Activated CD8-positive, alpha-beta memory T cell treated with anti-CD3 and anti-CD28 coated beads, Interleukin-2, amount 10 ng/mL, durations not matched to agents 7 days and 5 days (primary cell): ENCODE measurements at regions not wholly inside any gene's neighbourhood (a gene's known extent, or its start where the extent isn't known, plus 50 kb on each side); places are given as distances from the start of the nearest gene placed in this dataset.

Experiments
- ATAC-seq: fragments of 150-1000 bp; cut with Tn5 transposase; one replicate; pipeline ENCODE4 v1.10.0; 2021; ENCODE audit warnings: moderate library complexity
- CTCF ChIA-PET: fragments of 350-600 bp; sonication (Branson Sonifier 250); formaldehyde crosslinking; loops from one replicate; lab custom pipeline; 2021; ENCODE audit warnings: antibody characterized with exemption; lab: Charles Lee
- DNase-seq: peaks from one replicate; pipeline ENCODE4 v3.0.0-alpha.2; 2020
- H3K27ac Mint-ChIP-seq: one replicate; pipeline ENCODE4 v1.8.0; 2021; ENCODE audit warnings: mild to moderate bottlenecking, mixed read lengths
- H3K27me3 Mint-ChIP-seq: one replicate; pipeline ENCODE4 v1.8.0; 2021; ENCODE audit warnings: mixed read lengths
- H3K36me3 Mint-ChIP-seq: one replicate; pipeline ENCODE4 v1.8.0; 2021; ENCODE audit warnings: mild to moderate bottlenecking, mixed read lengths
- H3K4me1 Mint-ChIP-seq: one replicate; pipeline ENCODE4 v1.8.0; 2021; ENCODE audit warnings: mixed read lengths
- H3K4me3 Mint-ChIP-seq: one replicate; pipeline ENCODE4 v1.8.0; 2021; ENCODE audit warnings: mild to moderate bottlenecking, moderate library complexity, mixed read lengths
- H3K9me3 Mint-ChIP-seq: one replicate; pipeline ENCODE4 v1.8.0; 2022; ENCODE audit warnings: low read depth, mixed read lengths

DNA sequence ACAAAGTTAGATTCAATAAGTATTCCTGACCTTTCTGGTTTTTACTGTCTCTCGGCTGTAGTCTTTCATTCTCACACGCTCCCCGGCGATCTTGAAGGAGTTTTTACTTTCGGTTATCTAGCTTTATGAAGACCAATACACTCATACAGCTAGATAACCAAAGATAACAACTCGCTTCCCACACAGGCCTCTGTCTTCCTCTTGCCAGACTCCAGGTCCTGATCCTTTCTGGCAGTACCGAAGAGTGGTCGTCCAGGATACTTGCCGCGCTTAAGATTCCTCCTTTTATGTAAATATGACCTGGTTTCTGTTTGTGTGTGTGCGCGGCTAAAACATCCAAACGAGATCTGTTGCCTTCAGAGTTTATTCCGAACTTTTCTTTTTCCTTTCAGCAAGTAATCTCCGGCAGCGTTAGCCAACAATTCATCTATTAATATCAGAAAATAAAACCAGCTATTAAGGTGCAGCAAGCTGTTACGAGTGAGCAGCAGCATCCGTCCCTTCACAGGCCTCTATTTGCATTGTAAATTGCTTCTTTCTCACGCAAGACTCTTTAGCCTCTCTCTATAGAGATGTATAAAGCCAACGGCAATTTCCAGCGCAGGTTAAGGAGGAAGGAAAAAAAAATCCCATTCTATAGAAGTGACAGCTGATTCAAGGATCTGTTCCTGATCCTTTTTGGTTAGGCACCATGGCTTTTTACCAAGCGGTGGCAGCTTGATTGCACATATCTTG, 216.1 kb downstream of the MEF2C start:
- Mint-ChIP-seq H3K27ac (peak overlapping the region; percentile 7), H3K4me1 (peaks cover 25% of the 10 kb centered on the region), H3K36me3 (no peaks in the 10 kb centered on the region), H3K4me3 (peak overlapping the region; percentile 77), H3K9me3 (no peaks in the 10 kb centered on the region), H3K27me3 (peaks cover 87% of the 10 kb centered on the region)
- peak; percentile 55 for ATAC-seq
- no peak for DNase-seq
- CTCF ChIA-PET, result interaction anchor here (0.6 to 2.9 kb wide), 7 partner anchors 7 to 163 kb away, joined by 3 to 19 read pairs (median 3); no protein-coding TSS in a partner anchor

DNA sequence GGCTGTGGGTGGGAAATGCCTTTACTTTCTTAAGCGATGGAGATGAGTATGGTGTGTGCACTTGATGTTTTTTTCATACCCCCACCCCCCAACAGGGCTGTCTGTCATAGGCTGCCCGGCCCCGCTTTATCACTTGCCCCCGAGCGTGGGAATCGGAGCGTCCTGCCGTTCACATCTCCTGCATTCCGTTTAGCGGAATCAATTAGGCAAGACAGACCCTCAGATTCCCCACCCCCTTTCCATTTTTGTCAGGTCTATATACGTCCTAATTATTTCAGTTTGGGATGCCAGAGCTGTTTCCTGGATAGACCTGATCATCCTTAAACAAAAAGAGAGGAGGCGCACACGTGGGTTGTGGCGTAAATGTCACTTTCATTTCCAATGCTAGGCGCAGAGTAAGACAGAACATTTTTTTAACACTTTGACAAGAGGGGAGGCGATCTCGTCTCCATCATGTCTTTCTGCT, 217.2 kb downstream of the MEF2C start:
- H3K9me3 Mint-ChIP-seq, result no peaks in the 10 kb centered on the region
- no peak for ATAC-seq
- no peak overlapping the region for H3K27ac Mint-ChIP-seq

DNA sequence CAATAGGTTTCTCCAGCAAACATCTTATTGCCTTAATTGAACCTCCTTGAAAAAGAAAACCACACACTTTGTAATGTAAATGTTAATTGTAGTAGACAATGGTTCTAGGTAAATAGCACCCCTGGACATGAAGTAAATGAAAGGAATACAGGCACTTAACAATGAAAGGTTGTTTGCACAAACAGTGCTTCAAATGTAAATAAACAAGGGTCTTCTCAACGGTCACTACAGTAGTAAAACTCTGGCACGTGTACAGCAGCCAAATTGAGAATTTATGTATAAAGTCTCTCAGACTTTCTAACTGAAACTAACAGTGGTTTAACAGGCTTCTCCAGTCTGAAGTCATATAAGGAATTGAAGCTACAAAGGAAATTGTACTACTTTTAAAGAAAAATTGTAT, 218.3 kb downstream of the MEF2C start:
- DNase-seq, result no peak
- H3K27ac Mint-ChIP-seq, result no peak overlapping the region
- H3K9me3 Mint-ChIP-seq, result no peaks in the 10 kb centered on the region
- peaks cover 35% of the 10 kb centered on the region for H3K4me1 Mint-ChIP-seq
- CTCF ChIA-PET, result interaction anchor here (0.9 to 2.9 kb wide), 2 partner anchors 26 to 520 kb away, joined by 3 to 17 read pairs; no protein-coding TSS in a partner anchor
- no peak overlapping the region for H3K4me3 Mint-ChIP-seq
- ATAC-seq, result no peak
- H3K27me3 Mint-ChIP-seq, result peaks cover 87% of the 10 kb centered on the region
- peaks cover 5% of the 10 kb centered on the region for H3K36me3 Mint-ChIP-seq

More for the DNA sequence above, 217.2 kb downstream of the MEF2C start:
- H3K27me3 Mint-ChIP-seq, result peaks cover 87% of the 10 kb centered on the region
- no peak for DNase-seq
- H3K36me3 Mint-ChIP-seq, result peaks cover 2% of the 10 kb centered on the region
- H3K4me3 Mint-ChIP-seq, result peak overlapping the region; percentile 77
- CTCF ChIA-PET, result interaction anchor here (1.0 to 2.9 kb wide), 4 partner anchors 9 to 25 kb away, joined by 3 to 19 read pairs (median 10); no protein-coding TSS in a partner anchor
- peaks cover 32% of the 10 kb centered on the region for H3K4me1 Mint-ChIP-seq

DNA sequence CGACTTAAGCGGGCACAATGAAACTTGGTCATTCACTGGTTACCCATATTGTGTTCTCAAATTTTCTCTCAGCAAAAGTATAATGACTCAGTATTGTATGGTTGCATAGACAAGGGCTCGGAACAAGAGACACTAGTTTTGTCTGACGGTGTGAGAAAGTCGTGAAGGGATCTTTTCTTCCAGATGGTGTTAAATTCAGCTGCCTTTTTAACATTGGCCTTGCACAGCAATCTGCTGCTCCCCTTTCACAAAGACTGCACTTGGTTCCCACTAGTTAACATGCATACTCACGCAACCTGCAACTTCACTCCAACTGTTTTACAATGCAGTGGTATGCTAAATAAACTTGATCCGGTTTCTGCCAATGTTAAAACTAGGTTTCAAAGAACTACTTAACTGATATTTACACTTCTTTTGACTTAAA, 219.2 kb downstream of the MEF2C start:
- CTCF ChIA-PET, result no interaction called here
- Mint-ChIP-seq H3K27ac (no peak overlapping the region), H3K36me3 (peaks cover 5% of the 10 kb centered on the region), H3K4me3 (no peak overlapping the region), H3K4me1 (peaks cover 35% of the 10 kb centered on the region), H3K9me3 (no peaks in the 10 kb centered on the region), H3K27me3 (peaks cover 89% of the 10 kb centered on the region)
- no peak for DNase-seq
- ATAC-seq, result no peak

DNA sequence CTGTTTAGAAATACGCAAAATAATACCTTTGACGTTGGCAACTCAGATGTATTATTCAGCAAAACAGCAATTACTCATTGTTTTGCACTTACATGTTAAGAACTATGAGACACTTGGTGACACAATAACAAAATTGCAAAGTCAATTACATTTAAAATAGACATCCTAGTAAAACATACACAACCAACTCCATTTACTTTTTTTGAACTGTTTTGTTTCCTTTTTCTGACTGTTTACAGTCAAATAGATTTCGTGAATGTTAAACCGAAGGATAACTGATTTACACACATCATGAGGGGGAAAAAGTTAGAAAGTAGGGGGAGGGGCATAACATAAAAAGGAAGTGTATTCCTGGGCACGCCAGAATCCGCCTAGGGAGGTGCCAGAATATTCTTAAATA, 220.1 kb downstream of the MEF2C start:
- no peak overlapping the region for H3K27ac Mint-ChIP-seq
- H3K9me3 Mint-ChIP-seq, result no peaks in the 10 kb centered on the region
- H3K4me3 Mint-ChIP-seq, result no peak overlapping the region
- DNase-seq (no peak), ATAC-seq (no peak)
- peaks cover 33% of the 10 kb centered on the region for H3K4me1 Mint-ChIP-seq
- peaks cover 88% of the 10 kb centered on the region for H3K27me3 Mint-ChIP-seq
- peaks cover 5% of the 10 kb centered on the region for H3K36me3 Mint-ChIP-seq
- CTCF ChIA-PET, result no interaction called here

- no peak for ATAC-seq
- CTCF ChIA-PET, result no interaction called here
- Mint-ChIP-seq H3K27me3 (peaks cover 79% of the 10 kb centered on the region), H3K27ac (no peak overlapping the region), H3K4me1 (peaks cover 23% of the 10 kb centered on the region), H3K9me3 (no peaks in the 10 kb centered on the region), H3K4me3 (no peak overlapping the region), H3K36me3 (peaks cover 5% of the 10 kb centered on the region)
- no peak for DNase-seq
These were observed 221.2 kb downstream of the MEF2C start for GRCh38 chr5:88661806-88662207.

DNA sequence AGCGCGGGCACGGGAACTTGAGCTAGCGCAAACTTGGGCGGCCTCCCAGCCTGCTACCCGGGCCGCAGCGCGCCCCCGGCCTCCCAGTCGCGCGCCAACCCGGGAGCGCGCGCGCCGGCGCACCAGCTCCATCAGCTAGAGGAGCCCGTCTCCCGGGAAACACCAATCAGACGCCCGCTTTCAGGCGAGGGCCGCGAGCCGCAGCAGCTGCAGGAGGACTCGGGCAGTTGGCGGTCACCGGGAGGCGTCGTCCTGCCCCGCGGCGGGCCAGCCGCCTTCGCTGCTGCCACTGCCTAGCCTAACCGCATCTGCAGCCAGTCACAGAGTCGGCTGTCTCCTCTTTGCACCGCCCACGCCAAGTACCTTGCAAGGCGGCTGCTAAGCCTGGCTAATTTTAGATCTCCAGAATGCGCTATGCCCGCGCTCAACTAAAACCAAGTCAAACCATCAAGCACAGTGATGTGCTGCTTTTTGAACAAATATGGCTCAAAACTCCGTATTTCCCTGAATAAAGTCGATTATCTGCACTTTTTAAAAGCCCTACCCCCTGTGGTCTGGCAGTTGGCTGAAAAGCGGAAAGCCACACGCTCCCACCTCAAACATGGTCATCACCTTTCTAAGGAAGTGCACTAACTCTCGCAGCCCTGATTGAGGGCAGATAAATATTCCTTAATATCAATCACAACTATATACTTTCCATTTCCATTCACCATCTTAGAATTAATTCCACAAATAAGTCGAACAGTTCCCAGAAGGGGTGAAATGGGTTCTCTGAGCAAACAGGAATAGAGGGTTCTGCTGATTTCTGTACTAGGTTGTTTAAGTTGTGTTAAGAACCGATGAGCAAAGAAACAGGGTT, 221.8 kb downstream of the MEF2C start:
- Mint-ChIP-seq H3K36me3 (peaks cover 5% of the 10 kb centered on the region), H3K27me3 (peaks cover 77% of the 10 kb centered on the region), H3K4me3 (peak overlapping the region; percentile 62), H3K4me1 (peaks cover 16% of the 10 kb centered on the region), H3K9me3 (no peaks in the 10 kb centered on the region), H3K27ac (peak overlapping the region; percentile 64)
- peak; percentile 60 for DNase-seq
- peak; percentile 77 for ATAC-seq
- CTCF ChIA-PET, result interaction anchor here (0.7 to 3.8 kb wide), 5 partner anchors 21 to 880 kb away, joined by 3 to 23 read pairs (median 3); no protein-coding TSS in a partner anchor

DNA sequence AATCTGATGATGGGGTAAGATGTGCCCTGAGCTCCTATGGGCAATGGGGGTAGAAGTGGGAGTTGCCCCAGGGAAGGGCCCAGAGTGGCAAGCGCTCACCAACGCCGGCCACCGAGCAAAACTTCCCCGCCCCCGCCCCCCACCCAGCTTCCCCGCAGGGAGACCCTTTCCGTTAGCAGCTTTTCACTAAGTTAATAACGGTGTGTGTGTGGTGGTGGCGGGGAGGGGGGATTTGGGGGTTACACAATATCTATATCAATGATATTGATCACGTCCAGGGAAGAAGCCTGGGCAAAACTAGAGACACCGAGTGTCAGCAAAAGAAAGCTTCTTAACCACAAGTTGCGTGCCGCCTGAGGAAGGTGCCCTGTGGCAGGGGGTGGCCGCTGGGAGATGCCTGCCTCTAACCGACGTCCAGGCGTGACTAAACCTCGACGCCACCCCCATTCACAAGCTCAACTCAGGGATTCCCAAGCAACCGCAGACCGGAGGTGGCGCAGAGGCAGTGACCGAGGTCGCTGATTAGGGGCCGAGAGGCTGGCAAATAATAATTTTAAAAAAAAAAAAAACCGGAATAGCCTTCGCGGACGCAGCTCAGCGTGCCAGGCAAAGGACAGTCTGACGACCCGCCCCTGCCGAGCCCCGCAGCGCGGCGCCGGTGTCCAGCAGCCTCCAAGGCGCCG, 222.6 kb downstream of the MEF2C start:
- Mint-ChIP-seq H3K36me3 (peaks cover 5% of the 10 kb centered on the region), H3K27ac (no peak overlapping the region), H3K9me3 (no peaks in the 10 kb centered on the region), H3K4me1 (peaks cover 10% of the 10 kb centered on the region), H3K4me3 (no peak overlapping the region), H3K27me3 (peaks cover 70% of the 10 kb centered on the region)
- no peak for DNase-seq
- ATAC-seq, result no peak
- CTCF ChIA-PET, result interaction anchor here (0.7 to 3.8 kb wide), 6 partner anchors 16 to 879 kb away, joined by 3 to 23 read pairs (median 3); no protein-coding TSS in a partner anchor

DNA sequence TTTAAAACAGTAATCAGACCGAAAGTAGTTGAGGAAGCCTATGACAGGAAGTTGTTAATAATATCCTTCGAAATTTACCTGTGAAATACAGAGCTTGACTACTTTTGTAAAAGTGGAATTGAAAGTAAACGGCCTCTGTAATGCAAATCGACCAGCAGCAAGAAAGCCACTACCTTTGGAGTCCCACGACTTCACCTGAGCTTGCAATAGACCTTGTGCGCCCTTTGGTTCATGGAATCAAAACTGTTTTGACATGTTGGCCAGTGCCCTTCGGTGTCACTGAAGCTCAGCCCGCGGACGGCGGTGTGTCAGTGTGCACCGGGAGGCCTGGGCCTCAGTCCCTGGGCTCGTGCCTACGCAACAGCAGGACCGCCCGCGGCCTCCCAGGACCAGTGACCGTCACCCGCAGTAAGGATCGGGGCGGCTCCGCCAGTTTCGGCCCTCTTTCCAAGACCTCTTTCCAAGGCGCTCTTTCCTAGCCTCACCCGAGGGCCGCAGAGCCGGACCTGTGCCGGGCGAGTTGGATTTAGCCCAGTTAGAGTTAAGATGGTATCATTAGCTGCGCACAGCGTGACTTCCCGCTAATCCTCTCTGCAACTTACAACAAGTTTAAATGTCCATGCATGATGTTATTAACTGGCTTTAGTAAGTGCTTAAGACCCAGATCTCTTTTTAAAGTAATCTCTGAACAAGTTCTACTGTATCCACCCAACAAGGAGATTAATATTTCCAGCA, 223.3 kb downstream of the MEF2C start:
- Mint-ChIP-seq H3K27ac (no peak overlapping the region), H3K27me3 (peaks cover 65% of the 10 kb centered on the region), H3K4me1 (peaks cover 10% of the 10 kb centered on the region), H3K4me3 (no peak overlapping the region), H3K9me3 (no peaks in the 10 kb centered on the region), H3K36me3 (peaks cover 5% of the 10 kb centered on the region)
- ATAC-seq (no peak), DNase-seq (no peak)
- CTCF ChIA-PET, result interaction anchor here (1.3 to 3.8 kb wide), 4 partner anchors 16 to 878 kb away, joined by 3 to 23 read pairs (median 4); no protein-coding TSS in a partner anchor

DNA sequence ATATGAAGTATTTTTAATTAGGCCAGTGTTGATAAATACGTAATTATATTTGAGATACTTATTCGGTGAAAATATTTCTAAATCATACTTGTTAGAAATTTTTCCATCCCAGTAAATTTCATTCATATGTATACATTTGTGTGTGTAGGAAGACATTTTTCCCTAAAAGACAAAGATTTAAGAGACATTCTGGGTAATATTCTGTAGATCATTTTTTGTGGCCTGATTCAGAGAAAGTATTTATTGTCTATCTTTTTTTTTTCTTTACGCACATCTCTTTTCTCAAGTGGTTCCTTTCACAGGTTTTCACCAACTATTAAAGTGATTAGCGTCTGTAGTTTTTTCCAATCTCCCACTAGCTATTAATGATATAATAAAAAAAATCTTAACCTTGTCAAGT, 224.1 kb downstream of the MEF2C start:
- Mint-ChIP-seq H3K36me3 (peaks cover 5% of the 10 kb centered on the region), H3K4me1 (peaks cover 10% of the 10 kb centered on the region), H3K9me3 (no peaks in the 10 kb centered on the region), H3K4me3 (no peak overlapping the region), H3K27ac (no peak overlapping the region), H3K27me3 (peaks cover 65% of the 10 kb centered on the region)
- ATAC-seq (no peak), DNase-seq (no peak)
- CTCF ChIA-PET, result interaction anchor here (3.8 kb wide), 1 partner anchor 31 kb away, joined by 23 read pairs; no protein-coding TSS in a partner anchor

DNA sequence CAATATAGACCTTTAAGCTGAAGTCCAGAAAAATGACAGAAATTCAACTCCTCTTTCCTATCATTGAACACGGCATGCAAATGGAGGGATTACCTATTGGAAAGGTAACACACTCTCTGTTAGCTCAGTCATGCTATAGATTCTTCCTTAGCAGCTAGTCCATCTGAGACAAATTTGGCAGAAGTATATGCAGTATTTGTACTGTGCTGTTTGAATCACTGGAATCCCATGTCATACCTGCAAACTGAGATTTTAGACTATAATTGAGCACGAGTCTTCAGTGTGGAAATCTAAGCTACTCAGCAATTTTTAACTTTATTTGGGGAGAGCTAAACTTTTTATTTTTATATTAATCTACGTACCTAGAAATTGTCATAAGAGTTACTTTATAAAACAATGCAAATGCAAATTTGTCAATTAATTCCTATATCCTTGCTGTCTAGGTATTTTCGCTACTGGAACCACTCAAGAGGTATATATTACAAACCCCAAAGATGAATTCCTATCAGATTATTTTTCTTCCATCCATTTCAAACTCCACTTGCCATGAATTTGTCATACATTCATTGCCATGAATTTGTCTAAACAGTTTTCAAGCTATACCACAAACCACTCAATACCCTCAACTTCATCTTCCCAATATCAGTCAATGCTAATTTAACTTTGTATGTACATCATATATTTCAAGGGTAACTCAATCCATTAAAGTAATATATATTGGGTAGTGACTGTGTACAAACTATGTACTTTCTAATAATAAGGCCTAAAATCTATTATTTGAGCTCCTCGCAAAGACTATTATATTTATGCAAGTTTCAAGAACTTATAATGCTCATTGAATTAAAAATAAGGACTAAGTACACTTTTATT, 224.8 kb downstream of the MEF2C start:
- Mint-ChIP-seq H3K4me3 (no peak overlapping the region), H3K36me3 (peaks cover 5% of the 10 kb centered on the region), H3K27me3 (peaks cover 61% of the 10 kb centered on the region), H3K4me1 (peaks cover 10% of the 10 kb centered on the region), H3K27ac (no peak overlapping the region), H3K9me3 (no peaks in the 10 kb centered on the region)
- CTCF ChIA-PET, result interaction anchor here (1.1 to 3.8 kb wide), 3 partner anchors 22 to 877 kb away, joined by 3 to 23 read pairs (median 4); no protein-coding TSS in a partner anchor
- ATAC-seq, result no peak
- DNase-seq, result no peak
